HEK293 (cell line): ENCODE measurements at regions not wholly inside any gene's neighbourhood (a gene's known extent, or its start where the extent isn't known, plus 50 kb on each side); places are given as distances from the start of the nearest gene placed in this dataset.

Experiments used
- KLF8 ChIP-seq: fragments of 450-650 bp; formaldehyde crosslinking; IDR thresholded peaks from 2 replicates; pipeline ENCODE4 v1.5.1; 2016; ENCODE audit warnings: missing biosample characterization, missing genetic modification characterization
- YY1 ChIP-seq: fragments of 450-650 bp; formaldehyde crosslinking; IDR thresholded peaks from 2 replicates; pipeline ENCODE4 v1.5.1; 2018; ENCODE audit warnings: missing biosample characterization, missing genetic modification characterization
- ZNF140 ChIP-seq: fragments of 450-650 bp; formaldehyde crosslinking; IDR thresholded peaks from 2 replicates; pipeline ENCODE4 v1.5.1; 2016; ENCODE audit warnings: missing biosample characterization, missing genetic modification characterization
- ZNF174 ChIP-seq: fragments of 450-650 bp; formaldehyde crosslinking; IDR thresholded peaks from 2 replicates; pipeline ENCODE4 v1.5.0; 2017; ENCODE audit warnings: missing biosample characterization, mild to moderate bottlenecking, missing genetic modification characterization
- ZNF423 ChIP-seq: fragments of 450-650 bp; formaldehyde crosslinking; IDR thresholded peaks from 2 replicates; pipeline ENCODE4 v1.5.1; 2016; ENCODE audit warnings: missing biosample characterization, missing genetic modification characterization
- ZNF701 ChIP-seq: fragments of 450-650 bp; formaldehyde crosslinking; IDR thresholded peaks from 2 replicates; pipeline ENCODE4 v1.5.1; 2016; ENCODE audit warnings: missing biosample characterization, missing genetic modification characterization
- ZNF768 ChIP-seq: fragments of 450-650 bp; formaldehyde crosslinking; IDR thresholded peaks from 2 replicates; pipeline ENCODE4 v1.5.1; 2018; ENCODE audit warnings: missing biosample characterization, mild to moderate bottlenecking, missing genetic modification characterization
- TF ChIP-seq, protein P1 (sequence below): fragments of 450-650 bp; formaldehyde crosslinking; IDR thresholded peaks from 2 replicates; pipeline ENCODE4 v1.5.1; 2016; ENCODE audit warnings: missing biosample characterization, missing genetic modification characterization
- TF ChIP-seq, protein P2 (sequence below): fragments of 450-650 bp; formaldehyde crosslinking; IDR thresholded peaks from 2 replicates; pipeline ENCODE4 v1.5.1; 2016; ENCODE audit warnings: missing biosample characterization, missing genetic modification characterization, borderline replicate concordance

GRCh38 chr2:12479065-12479601, 237.6 kb upstream of the TRIB2 start:
- TF ChIP-seq ZNF423 (tag by site-specific recombination) (no peak), ZNF140 (tag by site-specific recombination) (no peak), ZNF174 (tag by site-specific recombination) (no peak), ZNF768 (tag by site-specific recombination) (no peak), YY1 (no peak), KLF8 (tag by site-specific recombination) (no peak), ZNF701 (tag by site-specific recombination) (no peak)
- TF ChIP-seq, protein P1, sequence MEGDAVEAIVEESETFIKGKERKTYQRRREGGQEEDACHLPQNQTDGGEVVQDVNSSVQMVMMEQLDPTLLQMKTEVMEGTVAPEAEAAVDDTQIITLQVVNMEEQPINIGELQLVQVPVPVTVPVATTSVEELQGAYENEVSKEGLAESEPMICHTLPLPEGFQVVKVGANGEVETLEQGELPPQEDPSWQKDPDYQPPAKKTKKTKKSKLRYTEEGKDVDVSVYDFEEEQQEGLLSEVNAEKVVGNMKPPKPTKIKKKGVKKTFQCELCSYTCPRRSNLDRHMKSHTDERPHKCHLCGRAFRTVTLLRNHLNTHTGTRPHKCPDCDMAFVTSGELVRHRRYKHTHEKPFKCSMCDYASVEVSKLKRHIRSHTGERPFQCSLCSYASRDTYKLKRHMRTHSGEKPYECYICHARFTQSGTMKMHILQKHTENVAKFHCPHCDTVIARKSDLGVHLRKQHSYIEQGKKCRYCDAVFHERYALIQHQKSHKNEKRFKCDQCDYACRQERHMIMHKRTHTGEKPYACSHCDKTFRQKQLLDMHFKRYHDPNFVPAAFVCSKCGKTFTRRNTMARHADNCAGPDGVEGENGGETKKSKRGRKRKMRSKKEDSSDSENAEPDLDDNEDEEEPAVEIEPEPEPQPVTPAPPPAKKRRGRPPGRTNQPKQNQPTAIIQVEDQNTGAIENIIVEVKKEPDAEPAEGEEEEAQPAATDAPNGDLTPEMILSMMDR (tag by site-specific recombination), result no peak
- TF ChIP-seq, protein P2, sequence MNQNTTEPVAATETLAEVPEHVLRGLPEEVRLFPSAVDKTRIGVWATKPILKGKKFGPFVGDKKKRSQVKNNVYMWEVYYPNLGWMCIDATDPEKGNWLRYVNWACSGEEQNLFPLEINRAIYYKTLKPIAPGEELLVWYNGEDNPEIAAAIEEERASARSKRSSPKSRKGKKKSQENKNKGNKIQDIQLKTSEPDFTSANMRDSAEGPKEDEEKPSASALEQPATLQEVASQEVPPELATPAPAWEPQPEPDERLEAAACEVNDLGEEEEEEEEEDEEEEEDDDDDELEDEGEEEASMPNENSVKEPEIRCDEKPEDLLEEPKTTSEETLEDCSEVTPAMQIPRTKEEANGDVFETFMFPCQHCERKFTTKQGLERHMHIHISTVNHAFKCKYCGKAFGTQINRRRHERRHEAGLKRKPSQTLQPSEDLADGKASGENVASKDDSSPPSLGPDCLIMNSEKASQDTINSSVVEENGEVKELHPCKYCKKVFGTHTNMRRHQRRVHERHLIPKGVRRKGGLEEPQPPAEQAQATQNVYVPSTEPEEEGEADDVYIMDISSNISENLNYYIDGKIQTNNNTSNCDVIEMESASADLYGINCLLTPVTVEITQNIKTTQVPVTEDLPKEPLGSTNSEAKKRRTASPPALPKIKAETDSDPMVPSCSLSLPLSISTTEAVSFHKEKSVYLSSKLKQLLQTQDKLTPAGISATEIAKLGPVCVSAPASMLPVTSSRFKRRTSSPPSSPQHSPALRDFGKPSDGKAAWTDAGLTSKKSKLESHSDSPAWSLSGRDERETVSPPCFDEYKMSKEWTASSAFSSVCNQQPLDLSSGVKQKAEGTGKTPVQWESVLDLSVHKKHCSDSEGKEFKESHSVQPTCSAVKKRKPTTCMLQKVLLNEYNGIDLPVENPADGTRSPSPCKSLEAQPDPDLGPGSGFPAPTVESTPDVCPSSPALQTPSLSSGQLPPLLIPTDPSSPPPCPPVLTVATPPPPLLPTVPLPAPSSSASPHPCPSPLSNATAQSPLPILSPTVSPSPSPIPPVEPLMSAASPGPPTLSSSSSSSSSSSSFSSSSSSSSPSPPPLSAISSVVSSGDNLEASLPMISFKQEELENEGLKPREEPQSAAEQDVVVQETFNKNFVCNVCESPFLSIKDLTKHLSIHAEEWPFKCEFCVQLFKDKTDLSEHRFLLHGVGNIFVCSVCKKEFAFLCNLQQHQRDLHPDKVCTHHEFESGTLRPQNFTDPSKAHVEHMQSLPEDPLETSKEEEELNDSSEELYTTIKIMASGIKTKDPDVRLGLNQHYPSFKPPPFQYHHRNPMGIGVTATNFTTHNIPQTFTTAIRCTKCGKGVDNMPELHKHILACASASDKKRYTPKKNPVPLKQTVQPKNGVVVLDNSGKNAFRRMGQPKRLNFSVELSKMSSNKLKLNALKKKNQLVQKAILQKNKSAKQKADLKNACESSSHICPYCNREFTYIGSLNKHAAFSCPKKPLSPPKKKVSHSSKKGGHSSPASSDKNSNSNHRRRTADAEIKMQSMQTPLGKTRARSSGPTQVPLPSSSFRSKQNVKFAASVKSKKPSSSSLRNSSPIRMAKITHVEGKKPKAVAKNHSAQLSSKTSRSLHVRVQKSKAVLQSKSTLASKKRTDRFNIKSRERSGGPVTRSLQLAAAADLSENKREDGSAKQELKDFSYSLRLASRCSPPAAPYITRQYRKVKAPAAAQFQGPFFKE (tag by site-specific recombination), result no peak
